Natural killer cell (primary cell): ENCODE measurements at regions not wholly inside any gene's neighbourhood (a gene's known extent, or its start where the extent isn't known, plus 50 kb on each side); places are given as distances from the start of the nearest gene placed in this dataset.

Experiments used
- ATAC-seq, 3 donors: fragments of 150-1000 bp in 2 of 3; fragments of 200-7000 bp in 1 of 3; cut with Tn5 transposase; 1 replicate in 1 of 3; 2 replicates in 2 of 3; pipeline ENCODE4 v1.10.0; 2021; ENCODE audit warnings: mild to moderate bottlenecking in 2 of 3, moderate library complexity in 2 of 3
- DNase-seq, 2 donors: peaks; one replicate each; pipeline versions ENCODE4 v3.0.0 to v3.0.0-alpha.2; 2013 to 2021; ENCODE audit warnings: mixed read lengths in 1 of 2
- H3K27ac ChIP-seq: one replicate; pipeline ENCODE4 v1.5.1; 2013; ENCODE audit warnings: mild to moderate bottlenecking, low read length
- H3K27me3 ChIP-seq: one replicate; pipeline ENCODE4 v1.6.1; 2013; ENCODE audit warnings: low read length; ENCODE audit not compliant: control insufficient read depth, insufficient read depth
- H3K36me3 ChIP-seq: one replicate; pipeline ENCODE4 v1.6.1; 2013; ENCODE audit warnings: low read length; ENCODE audit not compliant: control insufficient read depth, insufficient read depth
- H3K4me1 ChIP-seq: one replicate; pipeline ENCODE4 v1.6.1; 2013; ENCODE audit warnings: low read length; ENCODE audit not compliant: control insufficient read depth, insufficient read depth
- H3K4me3 ChIP-seq: one replicate; pipeline ENCODE4 v1.5.1; 2013; ENCODE audit warnings: low read length
- H3K9me3 ChIP-seq: one replicate; pipeline ENCODE4 v1.6.1; 2013; ENCODE audit warnings: low read length; ENCODE audit not compliant: control insufficient read depth, insufficient read depth
- H3K27ac Mint-ChIP-seq, 2 donors: one replicate each; pipeline ENCODE4 v1.8.0; 2022; ENCODE audit warnings: mild to moderate bottlenecking in 2 of 2, mixed read lengths in 2 of 2, moderate library complexity in 1 of 2
- H3K27me3 Mint-ChIP-seq, 2 donors: one replicate each; pipeline ENCODE4 v1.8.0; 2022; ENCODE audit warnings: low read depth in 2 of 2, mixed read lengths in 2 of 2
- H3K36me3 Mint-ChIP-seq: one replicate; pipeline ENCODE4 v1.8.0; 2022; ENCODE audit warnings: mixed read lengths
- H3K4me1 Mint-ChIP-seq, 2 donors: one replicate each; pipeline ENCODE4 v1.8.0; 2022; ENCODE audit warnings: mixed read lengths in 2 of 2
- H3K4me3 Mint-ChIP-seq: one replicate; pipeline ENCODE4 v1.8.0; 2022; ENCODE audit warnings: mild to moderate bottlenecking, moderate library complexity, mixed read lengths
- H3K9me3 Mint-ChIP-seq, 2 donors: one replicate each; pipeline ENCODE4 v1.8.0; 2022; ENCODE audit warnings: mixed read lengths in 2 of 2
- WGBS: methylation state at CpG from one replicate; pipeline ENCODE4 v1.1.7; 2013; ENCODE audit warnings: missing lambda C conversion rate; ENCODE audit not compliant: insufficient coverage; 5-methylcytosine and 5-hydroxymethylcytosine counted together
- intact Hi-C: fragments of 100-400 bp; cut with micrococcal nuclease; formaldehyde crosslinking; loops from one replicate; pipeline ENCODE4 v1.14.2; 2022
- TF ChIP-seq, protein P1 (sequence below): fragments of 200-600 bp; IDR thresholded peaks from one replicate; pipeline ENCODE4 v1.8.0; 2022; ENCODE audit warnings: antibody characterized with exemption

- 80% methylated on average over 3 of the region's 3 CpGs for WGBS
- no peak overlapping the region for H3K4me3 ChIP-seq
- intact Hi-C loops = no loop called here
Measured at GRCh38 chr18:77486985-77487384, 237.3 kb downstream of the GALR1 start.

DNA sequence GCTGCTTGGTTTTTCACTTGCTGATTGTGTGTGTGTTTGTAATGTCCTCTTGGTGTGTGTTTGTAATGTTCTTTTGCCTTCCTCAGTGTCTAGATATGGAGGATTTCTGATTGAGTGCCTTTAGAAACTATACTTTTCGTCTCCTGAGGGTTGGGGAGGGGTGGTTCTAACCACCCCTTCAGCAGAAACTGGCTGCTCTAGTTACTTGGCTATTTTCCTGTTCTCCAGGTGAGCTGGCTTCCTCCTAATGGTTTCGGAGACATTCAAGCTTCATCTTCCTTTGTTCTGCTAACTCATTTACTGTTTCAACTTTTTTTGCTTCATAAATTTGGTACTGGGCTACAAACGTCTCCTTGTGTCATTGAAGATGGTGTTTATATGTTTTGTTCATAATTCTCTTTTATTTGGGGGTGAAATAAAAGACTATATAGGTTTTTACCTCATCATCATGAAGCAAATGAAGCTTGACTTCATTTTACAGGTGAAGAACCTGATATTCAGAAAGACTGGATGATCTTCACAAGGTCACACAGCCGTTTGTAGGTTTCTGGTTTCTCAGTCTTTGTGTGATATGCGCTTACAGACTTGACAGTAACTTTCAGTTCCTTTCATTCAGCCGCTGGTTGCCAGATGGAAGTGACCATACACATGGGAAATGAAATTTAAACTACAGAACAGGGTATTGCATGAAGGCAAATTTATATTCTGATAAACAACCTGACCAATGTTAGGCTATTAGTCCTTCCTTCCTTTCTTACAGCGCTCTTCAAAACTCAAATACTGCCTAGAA, 238.5 kb downstream of the GALR1 start:
- 66% methylated on average over 6 of the region's 7 CpGs for WGBS
- no peaks in the 10 kb centered on the region for H3K4me1 Mint-ChIP-seq
- no peaks in the 10 kb centered on the region for H3K36me3 ChIP-seq
- no peaks in the 10 kb centered on the region for H3K36me3 Mint-ChIP-seq
- H3K4me1 ChIP-seq = no peaks in the 10 kb centered on the region
- peaks cover 21 to 39% of the 10 kb centered on the region in 2 donors for H3K27me3 Mint-ChIP-seq
- no peaks in the 10 kb centered on the region for H3K9me3 ChIP-seq
- H3K27me3 ChIP-seq = no peaks in the 10 kb centered on the region
- no peak overlapping the region for H3K4me3 ChIP-seq
- TF ChIP-seq, protein P1, sequence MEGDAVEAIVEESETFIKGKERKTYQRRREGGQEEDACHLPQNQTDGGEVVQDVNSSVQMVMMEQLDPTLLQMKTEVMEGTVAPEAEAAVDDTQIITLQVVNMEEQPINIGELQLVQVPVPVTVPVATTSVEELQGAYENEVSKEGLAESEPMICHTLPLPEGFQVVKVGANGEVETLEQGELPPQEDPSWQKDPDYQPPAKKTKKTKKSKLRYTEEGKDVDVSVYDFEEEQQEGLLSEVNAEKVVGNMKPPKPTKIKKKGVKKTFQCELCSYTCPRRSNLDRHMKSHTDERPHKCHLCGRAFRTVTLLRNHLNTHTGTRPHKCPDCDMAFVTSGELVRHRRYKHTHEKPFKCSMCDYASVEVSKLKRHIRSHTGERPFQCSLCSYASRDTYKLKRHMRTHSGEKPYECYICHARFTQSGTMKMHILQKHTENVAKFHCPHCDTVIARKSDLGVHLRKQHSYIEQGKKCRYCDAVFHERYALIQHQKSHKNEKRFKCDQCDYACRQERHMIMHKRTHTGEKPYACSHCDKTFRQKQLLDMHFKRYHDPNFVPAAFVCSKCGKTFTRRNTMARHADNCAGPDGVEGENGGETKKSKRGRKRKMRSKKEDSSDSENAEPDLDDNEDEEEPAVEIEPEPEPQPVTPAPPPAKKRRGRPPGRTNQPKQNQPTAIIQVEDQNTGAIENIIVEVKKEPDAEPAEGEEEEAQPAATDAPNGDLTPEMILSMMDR = no peak
- ATAC-seq = no peak
- no peak overlapping the region for H3K27ac Mint-ChIP-seq
- no peak overlapping the region for H3K4me3 Mint-ChIP-seq
- no peaks in the 10 kb centered on the region for H3K9me3 Mint-ChIP-seq
- no peak overlapping the region for H3K27ac ChIP-seq
- no peak for DNase-seq
- intact Hi-C loops = no loop called here

More at GRCh38 chr18:77486985-77487384, 237.3 kb downstream of the GALR1 start:
- peaks cover 24 to 37% of the 10 kb centered on the region in 2 donors for H3K27me3 Mint-ChIP-seq
- H3K36me3 ChIP-seq = no peaks in the 10 kb centered on the region
- DNase-seq (no peak), ATAC-seq (no peak)
- H3K4me1 ChIP-seq = no peaks in the 10 kb centered on the region
- no peaks in the 10 kb centered on the region for H3K9me3 Mint-ChIP-seq
- H3K9me3 ChIP-seq = no peaks in the 10 kb centered on the region
- H3K36me3 Mint-ChIP-seq = no peaks in the 10 kb centered on the region
- no peaks in the 10 kb centered on the region for H3K27me3 ChIP-seq
- H3K4me3 Mint-ChIP-seq = no peak overlapping the region
- TF ChIP-seq, protein P1 = no peak
- no peak overlapping the region for H3K27ac ChIP-seq
- no peak overlapping the region for H3K27ac Mint-ChIP-seq
- H3K4me1 Mint-ChIP-seq = no peaks in the 10 kb centered on the region

GRCh38 chr18:77495079-77495478, 245.4 kb downstream of the GALR1 start:
- WGBS = 21% methylated on average over 3 of the region's 5 CpGs

More at GRCh38 chr18:77495079-77495478, 245.4 kb downstream of the GALR1 start:
- Histone ChIP-seq H3K4me3 (no peak overlapping the region), H3K27me3 (no peaks in the 10 kb centered on the region), H3K9me3 (no peaks in the 10 kb centered on the region), H3K36me3 (no peaks in the 10 kb centered on the region), H3K27ac (no peak overlapping the region), H3K4me1 (no peaks in the 10 kb centered on the region)
- TF ChIP-seq, protein P1 = no peak
- Mint-ChIP-seq H3K27me3 (peaks cover 5 to 37% of the 10 kb centered on the region in 2 donors), H3K4me3 (no peak overlapping the region), H3K4me1 (peaks cover 0 to 6% of the 10 kb centered on the region in 2 donors), H3K9me3 (no peaks in the 10 kb centered on the region), H3K27ac (no peak overlapping the region), H3K36me3 (no peaks in the 10 kb centered on the region)
- intact Hi-C loops = no loop called here
- DNase-seq (no peak), ATAC-seq (no peak)
